HT-29 (cell line): ENCODE measurements at regions not wholly inside any gene's neighbourhood (a gene's known extent, or its start where the extent isn't known, plus 50 kb on each side); places are given as distances from the start of the nearest gene placed in this dataset.
"Not testable (repeated sequence)": the region's sequence is repeated elsewhere in the genome, so short reads cannot be mapped to it uniquely, and the experiment has no call there.

Experiments used
- DNase-seq: peaks from one replicate; pipeline ENCODE4 v3.0.0-alpha.2; 2015; ENCODE audit warnings: low spot score

GRCh38 chr2:198639580-198639979 is 818.2 kb downstream of the SATB2 start:
- DNase-seq, result no peak

DNA sequence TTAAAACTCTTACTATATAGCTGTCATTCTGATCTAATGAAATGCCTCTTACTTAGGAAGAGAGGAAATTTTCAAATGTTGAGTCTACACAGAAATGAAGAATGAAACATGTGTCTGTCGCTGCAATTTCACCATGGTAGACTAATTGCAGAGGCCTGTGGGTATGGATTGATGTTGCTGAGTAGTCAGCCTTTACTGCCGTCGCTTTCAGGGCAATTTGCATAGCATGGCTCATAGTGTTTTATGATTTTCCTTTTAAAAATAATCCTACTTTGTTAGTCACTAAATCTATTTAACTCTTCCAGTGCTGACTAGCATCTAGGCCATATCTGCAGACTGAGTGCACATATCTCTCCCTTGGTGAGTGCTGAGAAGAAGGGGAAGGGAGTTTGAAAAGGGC is 819.2 kb downstream of the SATB2 start:
- DNase-seq, result no peak

- no peak for DNase-seq
These were observed 826.0 kb downstream of the PLCL1 start for GRCh38 chr2:198630384-198630783.

DNA sequence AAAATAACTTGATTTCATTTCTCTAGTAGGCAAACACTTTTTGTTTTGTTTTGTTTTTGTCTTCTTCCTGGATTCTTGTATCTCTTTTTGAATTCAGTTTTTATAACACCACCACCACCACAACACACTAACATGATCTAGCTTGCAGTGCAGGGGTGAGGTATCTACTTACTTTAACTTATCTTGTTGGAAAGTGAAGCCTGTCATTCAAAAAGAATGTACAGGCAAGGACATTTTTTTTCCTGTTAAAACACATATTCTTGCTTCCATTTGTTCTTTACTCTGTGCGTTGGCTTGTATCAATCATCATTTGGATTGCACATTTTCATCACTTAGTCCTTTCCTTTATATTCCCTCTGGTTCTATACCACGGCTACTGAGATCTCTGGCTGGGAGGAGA is 824.2 kb downstream of the PLCL1 start:
- no peak for DNase-seq

DNA sequence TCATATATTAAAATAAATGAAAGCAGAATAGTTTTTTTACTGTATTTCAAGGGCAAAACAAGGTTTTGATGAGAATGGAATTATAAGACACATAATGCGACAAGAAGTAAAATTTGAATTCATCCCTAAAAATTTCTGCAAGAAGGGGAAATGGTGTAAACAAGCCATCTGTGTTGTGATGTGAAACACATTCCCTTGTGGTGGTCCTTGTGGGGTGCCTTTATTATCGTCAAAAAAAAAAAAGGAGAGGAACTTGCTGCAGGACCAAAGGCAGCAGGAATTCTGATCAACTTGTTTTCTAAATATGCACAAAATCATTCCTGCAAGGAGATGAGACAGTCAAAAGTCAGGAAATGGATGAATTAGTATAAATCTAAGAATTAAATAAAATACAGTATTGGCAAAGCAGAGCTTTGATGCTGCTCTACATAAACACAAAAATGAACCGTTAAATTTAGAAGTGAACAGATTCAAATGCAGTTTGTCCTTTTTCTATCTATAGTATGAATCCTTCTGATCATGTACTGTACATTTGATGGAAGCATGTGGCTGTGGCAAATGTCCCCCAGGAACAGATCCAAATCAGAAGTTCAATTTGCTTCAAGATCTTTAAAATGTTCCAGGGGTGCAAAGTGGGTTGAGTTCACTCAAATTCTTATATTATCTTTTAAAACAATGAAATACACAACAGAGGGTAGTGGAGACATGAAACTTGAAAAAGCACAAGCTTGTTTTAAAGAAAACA is 818.8 kb downstream of the PLCL1 start:
- no peak for DNase-seq

- DNase-seq, result peak; percentile 43
These were observed 811.6 kb downstream of the PLCL1 start for GRCh38 chr2:198615972-198616371.

- DNase-seq, result no peak
These were observed 806.8 kb downstream of the PLCL1 start for GRCh38 chr2:198611201-198611600.

GRCh38 chr2:198604599-198604998 is 800.2 kb downstream of the PLCL1 start:
- DNase-seq, result no peak

DNA sequence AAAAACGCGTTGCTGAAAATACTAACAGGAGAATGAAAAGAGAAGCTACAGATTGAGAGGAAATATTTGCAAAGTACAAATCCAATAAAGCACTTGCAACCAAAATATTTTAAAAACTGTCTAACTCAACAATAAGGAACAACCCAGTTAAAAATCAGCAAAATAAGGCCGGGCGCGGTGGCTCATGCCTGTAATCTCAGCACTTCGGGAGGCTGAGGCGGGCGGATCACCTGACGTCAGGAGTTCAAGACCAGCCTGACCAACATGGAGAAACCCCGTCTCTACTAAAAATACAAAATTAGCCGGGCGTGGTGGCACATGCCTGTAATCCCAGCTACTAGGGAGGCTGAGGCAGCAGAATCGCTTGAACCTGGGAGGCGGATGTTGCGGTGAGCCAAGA is 798.6 kb downstream of the PLCL1 start:
- DNase-seq, result not testable (repeated sequence)

DNA sequence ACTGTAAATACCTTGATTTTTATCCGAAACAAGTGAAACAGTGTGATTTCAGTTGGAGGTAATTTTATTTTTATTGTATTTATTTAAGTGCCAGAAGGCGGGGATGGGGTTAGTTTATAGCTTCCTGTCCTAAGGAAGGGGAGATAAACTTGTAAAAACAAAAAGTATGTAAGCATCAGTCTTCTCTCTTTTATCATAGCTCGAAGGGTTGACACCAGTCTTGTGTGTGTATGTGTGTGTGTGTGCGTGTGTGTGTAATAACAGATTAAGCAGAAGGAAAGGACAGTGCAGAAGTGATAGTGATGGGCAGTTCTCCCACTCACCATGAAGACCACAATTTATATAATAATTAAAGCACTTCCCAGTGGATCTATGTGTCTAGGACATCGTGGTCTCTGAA is 793.3 kb downstream of the PLCL1 start:
- DNase-seq, result no peak

GRCh38 chr2:198596985-198597384 is 792.6 kb downstream of the PLCL1 start:
- DNase-seq, result no peak

DNA sequence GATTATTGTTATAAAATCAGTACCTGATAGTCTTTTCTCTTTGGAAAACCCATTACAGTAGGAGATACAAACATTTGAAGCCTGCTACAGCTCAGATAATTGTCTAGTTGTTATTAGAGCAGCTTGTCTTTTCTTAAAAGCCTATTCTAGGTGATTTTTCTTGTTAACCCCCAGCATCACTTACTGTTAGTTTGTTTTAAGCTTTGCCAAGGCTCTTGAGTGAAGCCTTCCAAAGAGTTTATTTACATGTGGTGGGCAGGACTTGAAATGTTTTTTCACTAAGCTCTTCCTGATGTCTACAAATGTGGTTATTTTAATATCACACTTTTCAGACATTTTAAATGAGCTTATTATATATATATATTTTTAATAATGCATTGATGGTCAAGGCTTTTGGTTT is 791.3 kb downstream of the PLCL1 start:
- DNase-seq, result no peak

DNA sequence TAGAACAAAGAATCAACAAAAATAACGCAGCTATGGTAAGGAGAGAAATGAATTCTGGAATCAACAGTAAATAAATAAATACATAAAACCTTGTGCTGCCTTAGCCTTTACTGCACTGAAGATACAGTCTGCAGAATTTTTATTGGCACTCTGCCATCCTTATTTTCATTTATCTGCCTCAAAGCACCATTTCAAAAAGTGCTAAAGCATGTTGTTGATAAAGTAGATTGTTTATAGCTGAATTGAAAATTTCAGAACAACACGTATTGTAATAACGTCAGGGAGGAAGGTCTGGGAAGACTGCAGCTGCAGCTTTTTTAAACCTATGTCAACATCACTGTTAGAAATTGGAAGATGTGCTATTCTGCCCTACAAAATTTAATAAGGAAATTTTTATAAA is 787.2 kb downstream of the PLCL1 start:
- no peak for DNase-seq

DNA sequence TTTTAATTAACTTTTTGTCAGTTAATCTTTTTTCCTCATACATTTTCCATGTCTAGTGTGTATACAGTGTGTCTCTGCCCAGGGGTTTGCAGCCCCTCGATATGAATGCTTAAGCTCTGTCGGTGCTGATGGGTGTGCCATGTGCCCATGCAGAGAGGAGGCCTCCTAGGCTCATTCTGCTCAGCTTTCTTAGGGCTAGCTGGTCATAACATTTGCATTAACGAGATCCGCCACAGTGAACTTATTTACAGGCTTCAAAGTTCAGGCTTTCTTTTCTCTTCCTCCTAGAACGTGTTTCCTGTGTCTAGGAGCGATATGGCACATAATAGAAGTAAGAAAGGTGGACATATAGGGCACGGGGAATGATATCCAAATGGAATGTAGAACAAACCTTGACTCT is 783.3 kb downstream of the PLCL1 start:
- no peak for DNase-seq

DNA sequence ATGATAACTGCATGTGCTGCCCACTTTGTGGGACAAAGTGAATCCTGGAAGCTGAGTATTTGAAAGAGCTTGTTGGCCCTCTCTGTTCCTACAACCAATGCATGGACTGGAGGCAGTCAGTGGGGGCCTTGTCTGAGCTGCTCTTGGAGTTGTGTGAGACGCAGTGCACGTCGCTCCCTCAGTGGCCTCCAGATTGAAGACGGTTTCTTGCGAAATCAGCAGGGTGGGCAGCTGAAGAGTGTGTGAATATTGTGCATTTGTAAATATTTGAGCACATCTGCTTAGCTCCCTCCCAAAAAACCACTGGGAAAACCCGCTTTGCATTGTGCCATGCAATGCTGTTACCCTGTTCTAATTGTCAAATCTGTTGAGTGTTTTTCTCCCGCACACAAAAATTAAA is 782.8 kb downstream of the PLCL1 start:
- DNase-seq, result no peak

- DNase-seq, result no peak
These were observed 767.0 kb downstream of the PLCL1 start for GRCh38 chr2:198571393-198571792.

GRCh38 chr2:198558176-198558575 is 753.8 kb downstream of the PLCL1 start:
- DNase-seq, result no peak

- DNase-seq, result no peak
These were observed 741.7 kb downstream of the PLCL1 start for GRCh38 chr2:198546122-198546521.

- no peak for DNase-seq
These were observed 741.0 kb downstream of the PLCL1 start for GRCh38 chr2:198545411-198545810.

- DNase-seq, result no peak
These were observed 740.1 kb downstream of the PLCL1 start for GRCh38 chr2:198544461-198544860.

DNA sequence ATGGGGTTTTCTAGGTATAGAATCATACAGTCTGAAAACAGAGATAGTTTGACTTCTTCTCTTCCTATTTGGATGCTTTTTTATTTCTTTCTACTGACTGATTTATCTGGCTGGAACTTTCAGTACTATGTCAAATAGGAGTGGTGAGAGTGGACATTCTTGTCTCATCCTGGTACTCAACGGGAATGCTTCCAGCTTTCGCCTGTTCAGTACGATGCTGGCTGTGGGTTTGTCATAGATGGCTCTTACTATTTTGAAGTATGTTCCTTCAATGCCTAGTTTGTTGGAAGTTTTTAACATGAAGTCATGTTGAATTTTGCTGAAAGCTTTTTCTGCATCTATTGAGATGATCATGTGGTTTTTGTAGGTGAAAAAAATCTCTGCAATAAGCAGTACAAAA is 730.4 kb downstream of the PLCL1 start:
- no peak for DNase-seq

DNA sequence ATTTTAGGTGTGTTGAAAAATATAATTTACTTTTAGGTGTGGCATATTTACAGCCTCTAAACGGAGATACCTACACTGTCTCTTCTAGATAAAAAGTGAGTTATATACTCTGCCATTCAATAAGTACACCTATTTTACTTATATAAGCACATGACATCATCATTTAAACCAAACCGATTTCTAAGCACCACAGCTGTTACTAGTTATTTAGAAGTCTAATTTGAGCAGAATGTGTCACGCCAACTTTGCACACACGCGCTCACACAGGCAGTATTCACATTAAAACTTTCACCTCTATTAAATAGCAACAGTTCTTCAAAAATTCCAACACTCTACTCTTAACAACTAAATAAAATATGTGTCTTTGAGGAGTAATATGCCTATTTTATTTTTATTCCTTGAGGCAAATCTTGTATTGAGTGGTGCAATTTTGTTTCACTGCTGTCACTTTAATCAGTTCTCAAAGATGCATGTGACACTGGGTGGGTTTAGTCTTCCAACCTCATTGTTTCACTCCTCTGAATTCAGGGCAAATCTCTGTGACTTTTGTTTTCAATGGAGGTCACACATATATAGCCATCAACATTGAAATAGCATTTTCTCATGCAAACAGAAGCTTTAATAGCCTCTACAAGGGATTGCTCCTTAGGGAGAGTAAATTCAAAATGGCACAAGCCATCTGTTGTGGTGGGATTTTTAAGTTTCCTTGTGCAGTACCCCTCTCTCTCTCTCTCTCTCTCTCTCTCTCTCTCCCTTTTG is 721.0 kb downstream of the PLCL1 start:
- no peak for DNase-seq

DNA sequence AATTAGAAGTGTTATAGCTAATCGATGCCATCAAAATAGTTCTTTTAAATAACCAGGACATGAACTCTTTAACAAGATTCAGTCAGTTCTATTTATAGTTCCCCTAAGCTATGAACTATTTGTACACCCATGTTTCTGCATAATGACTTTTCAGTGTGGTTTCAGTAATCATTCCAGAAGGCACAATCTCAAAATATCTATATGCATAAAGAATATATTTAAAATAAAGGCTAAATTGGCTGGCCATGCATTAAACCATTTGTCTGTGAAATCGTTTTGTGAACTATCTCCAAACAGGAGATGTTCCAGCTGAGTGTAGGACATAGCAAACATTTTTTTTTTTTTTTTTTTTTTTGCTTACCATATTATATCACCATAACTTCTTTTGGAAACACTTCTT is 719.3 kb downstream of the PLCL1 start:
- DNase-seq, result no peak
